ENCODE measurements at regions not wholly inside any gene's neighbourhood (a gene's known extent, or its start where the extent isn't known, plus 50 kb on each side); places are given as distances from the start of the nearest gene placed in this dataset.

GRCh38 chr2:51994123-51994763 lies 962.3 kb upstream of the NRXN1 start:
- in situ Hi-C loops (cut with MboI) (no loop called here), intact Hi-C loops (cut with micrococcal nuclease; ENCODE audit: unreplicated experiment) (no loop called here)
- DNase-seq (ENCODE audit: low read depth, low spot score) (no peak), FAIRE-seq (no peak), ATAC-seq (no peak)
- Histone ChIP-seq H3K4me1 (ENCODE audit: control insufficient read depth, insufficient read depth, low read length) (no peaks in the 10 kb centered on the region), H3K27me3 (replicated peaks in 1 of 2; ENCODE audit: control insufficient read depth in 2 of 2, insufficient read depth in 2 of 2, low read length in 1 of 2) (no peaks in the 10 kb centered on the region), H2AFZ (ENCODE audit: control insufficient read depth, low read depth, low read length) (no peak overlapping the region), H3K79me2 (ENCODE audit: control insufficient read depth, insufficient read depth, low read length) (no peaks in the 10 kb centered on the region), H3K4me2 (ENCODE audit: control insufficient read depth, insufficient read depth) (no peak overlapping the region), H4K20me1 (ENCODE audit: control insufficient read depth, insufficient read depth) (no peaks in the 10 kb centered on the region), H3K36me3 (ENCODE audit: control insufficient read depth in 2 of 2, insufficient read depth in 2 of 2, low read length in 1 of 2) (no peaks in the 10 kb centered on the region), H3K4me3 (no peak overlapping the region), H3K27ac (ENCODE audit: control insufficient read depth, insufficient read depth) (no peak overlapping the region), H3K9ac (ENCODE audit: control insufficient read depth, insufficient read depth, low read length) (no peak overlapping the region), H3K9me3 (replicated peaks; ENCODE audit: control insufficient read depth, insufficient read depth, low read length) (no peaks in the 10 kb centered on the region)
- ChIA-PET CTCF (no interaction called here), RAD21 (ENCODE audit: unreplicated experiment) (no interaction called here), SMC1A (ENCODE audit: uncharacterized antibody, unreplicated experiment) (no interaction called here), POLR2A (no interaction called here)
- WGBS (ENCODE audit: insufficient coverage, insufficient replicate concordance, low lambda C conversion rate, missing lambda C conversion rate): 17% methylated on average over 1 of the region's 1 CpG
- BruUV-seq (replicated peaks): no TSS peak
- no peak for TF ChIP-seq CBX5 (IDR thresholded peaks at IDR 0.05; ENCODE audit: low read depth)
- no peak for TF ChIP-seq TAF1 (IDR thresholded peaks at IDR 0.05; ENCODE audit: borderline replicate concordance, low read depth, low read length)
- no peak for TF ChIP-seq NR2F1 (conservative IDR thresholded peaks at IDR 0.05)

GRCh38 chr2:51990684-51991083 lies 958.8 kb upstream of the NRXN1 start:
- Histone ChIP-seq H3K9ac (ENCODE audit: control insufficient read depth, insufficient read depth, low read length) (no peak overlapping the region), H3K27me3 (replicated peaks in 1 of 2; ENCODE audit: control insufficient read depth in 2 of 2, insufficient read depth in 2 of 2, low read length in 1 of 2) (no peaks in the 10 kb centered on the region), H3K4me3 (no peak overlapping the region), H3K4me1 (ENCODE audit: control insufficient read depth, insufficient read depth, low read length) (no peaks in the 10 kb centered on the region), H3K4me2 (ENCODE audit: control insufficient read depth, insufficient read depth) (no peak overlapping the region), H3K36me3 (ENCODE audit: control insufficient read depth in 2 of 2, insufficient read depth in 2 of 2, low read length in 1 of 2) (no peaks in the 10 kb centered on the region), H2AFZ (ENCODE audit: control insufficient read depth, low read depth, low read length) (no peak overlapping the region), H3K9me3 (replicated peaks; ENCODE audit: control insufficient read depth, insufficient read depth, low read length) (no peaks in the 10 kb centered on the region), H3K79me2 (ENCODE audit: control insufficient read depth, insufficient read depth, low read length) (no peaks in the 10 kb centered on the region), H4K20me1 (ENCODE audit: control insufficient read depth, insufficient read depth) (no peaks in the 10 kb centered on the region), H3K27ac (ENCODE audit: control insufficient read depth, insufficient read depth) (no peak overlapping the region)
- RAD21 ChIA-PET (ENCODE audit: unreplicated experiment): no interaction called here
- no TSS peak for BruUV-seq (replicated peaks)
- no peak for ATAC-seq
- DNase-seq (ENCODE audit: low read depth, low spot score): no peak
- no peak for FAIRE-seq
- in situ Hi-C loops (cut with MboI) (no loop called here), intact Hi-C loops (cut with micrococcal nuclease; ENCODE audit: unreplicated experiment) (no loop called here)
- SMC1A ChIA-PET (ENCODE audit: uncharacterized antibody, unreplicated experiment): interaction anchor here (1.5 kb wide), 1 partner anchor 24 kb away, joined by 4 read pairs; no protein-coding TSS in a partner anchor
- POLR2A ChIA-PET: no interaction called here
- CTCF ChIA-PET: no interaction called here
- TF ChIP-seq YBX1 (IDR thresholded peaks at IDR 0.05): no peak
- no peak for TF ChIP-seq HDAC2 (IDR thresholded peaks at IDR 0.05)
- TF ChIP-seq YY1 (IDR thresholded peaks at IDR 0.05; ENCODE audit: low read depth, low read length): no peak
- no peak for TF ChIP-seq POLR2A (IDR thresholded peaks at IDR 0.05; ENCODE audit: low read depth, low read length)
- TF ChIP-seq, protein P1, sequence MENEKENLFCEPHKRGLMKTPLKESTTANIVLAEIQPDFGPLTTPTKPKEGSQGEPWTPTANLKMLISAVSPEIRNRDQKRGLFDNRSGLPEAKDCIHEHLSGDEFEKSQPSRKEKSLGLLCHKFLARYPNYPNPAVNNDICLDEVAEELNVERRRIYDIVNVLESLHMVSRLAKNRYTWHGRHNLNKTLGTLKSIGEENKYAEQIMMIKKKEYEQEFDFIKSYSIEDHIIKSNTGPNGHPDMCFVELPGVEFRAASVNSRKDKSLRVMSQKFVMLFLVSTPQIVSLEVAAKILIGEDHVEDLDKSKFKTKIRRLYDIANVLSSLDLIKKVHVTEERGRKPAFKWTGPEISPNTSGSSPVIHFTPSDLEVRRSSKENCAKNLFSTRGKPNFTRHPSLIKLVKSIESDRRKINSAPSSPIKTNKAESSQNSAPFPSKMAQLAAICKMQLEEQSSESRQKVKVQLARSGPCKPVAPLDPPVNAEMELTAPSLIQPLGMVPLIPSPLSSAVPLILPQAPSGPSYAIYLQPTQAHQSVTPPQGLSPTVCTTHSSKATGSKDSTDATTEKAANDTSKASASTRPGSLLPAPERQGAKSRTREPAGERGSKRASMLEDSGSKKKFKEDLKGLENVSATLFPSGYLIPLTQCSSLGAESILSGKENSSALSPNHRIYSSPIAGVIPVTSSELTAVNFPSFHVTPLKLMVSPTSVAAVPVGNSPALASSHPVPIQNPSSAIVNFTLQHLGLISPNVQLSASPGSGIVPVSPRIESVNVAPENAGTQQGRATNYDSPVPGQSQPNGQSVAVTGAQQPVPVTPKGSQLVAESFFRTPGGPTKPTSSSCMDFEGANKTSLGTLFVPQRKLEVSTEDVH (IDR thresholded peaks at IDR 0.05; ENCODE audit: low read depth, partially characterized antibody): no peak
- no peak for TF ChIP-seq SREBF1 (IDR thresholded peaks at IDR 0.05; ENCODE audit: low read length)
- no peak for TF ChIP-seq DPF2 (IDR thresholded peaks at IDR 0.05)
- TF ChIP-seq BCLAF1 (IDR thresholded peaks at IDR 0.05): no peak
- TF ChIP-seq RAD51 (IDR thresholded peaks at IDR 0.05): no peak
- no peak for TF ChIP-seq TCF12 (IDR thresholded peaks at IDR 0.05; ENCODE audit: low read depth, low read length)
